ENCODE measurements at regions not wholly inside any gene's neighbourhood (a gene's known extent, or its start where the extent isn't known, plus 50 kb on each side); places are given as distances from the start of the nearest gene placed in this dataset.

DNA sequence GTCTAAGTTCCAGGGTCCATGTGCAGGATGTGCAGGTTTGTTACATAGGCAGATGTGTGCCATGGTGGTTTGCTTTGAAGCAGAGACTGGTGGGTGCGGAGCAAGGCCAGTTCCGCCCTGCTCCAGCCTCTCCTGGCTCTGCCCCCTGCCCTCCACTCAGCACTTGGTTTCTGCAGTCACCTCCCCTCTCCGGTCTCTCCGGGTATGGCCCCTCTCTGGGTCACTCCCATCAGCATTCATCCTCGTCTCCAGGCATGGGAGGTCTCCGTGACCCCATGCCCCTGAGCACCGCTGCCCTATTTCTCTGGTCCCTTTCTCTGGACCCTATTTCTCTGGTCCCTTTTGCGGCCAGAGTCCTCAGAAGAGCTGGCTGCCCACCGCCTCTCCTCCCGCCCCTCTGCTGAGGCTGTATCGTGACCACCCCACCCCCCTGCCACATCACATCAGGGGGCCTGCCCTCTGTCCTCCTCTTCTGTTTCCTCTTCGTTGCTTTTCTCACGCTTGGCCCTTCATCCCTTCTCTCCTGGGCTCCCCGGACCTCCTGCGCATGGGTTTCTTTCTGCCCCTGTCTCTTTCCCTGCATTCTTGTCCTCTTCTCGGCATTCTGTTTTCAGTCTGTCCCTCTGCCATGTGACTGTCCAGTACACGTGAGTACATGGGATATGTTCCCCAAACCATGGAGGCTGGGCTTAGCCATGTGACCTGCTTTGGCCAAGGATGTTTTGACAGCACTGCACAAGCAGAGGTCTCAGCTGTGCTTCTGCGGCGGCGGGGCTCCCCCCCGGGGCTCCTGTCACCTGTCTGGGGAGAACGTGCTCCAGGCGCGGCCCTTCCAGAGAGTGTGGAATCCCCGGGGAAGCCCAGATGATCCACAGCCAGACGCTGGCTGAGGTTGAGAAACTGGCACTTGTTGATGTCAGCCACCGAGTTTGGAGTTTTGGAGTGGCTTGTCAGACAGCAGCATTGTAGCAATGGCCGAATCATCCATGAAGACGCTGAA, 54.4 kb upstream of the C1orf174 start:
- no peak for DNase-seq (ENCODE audit: low read depth)

DNA sequence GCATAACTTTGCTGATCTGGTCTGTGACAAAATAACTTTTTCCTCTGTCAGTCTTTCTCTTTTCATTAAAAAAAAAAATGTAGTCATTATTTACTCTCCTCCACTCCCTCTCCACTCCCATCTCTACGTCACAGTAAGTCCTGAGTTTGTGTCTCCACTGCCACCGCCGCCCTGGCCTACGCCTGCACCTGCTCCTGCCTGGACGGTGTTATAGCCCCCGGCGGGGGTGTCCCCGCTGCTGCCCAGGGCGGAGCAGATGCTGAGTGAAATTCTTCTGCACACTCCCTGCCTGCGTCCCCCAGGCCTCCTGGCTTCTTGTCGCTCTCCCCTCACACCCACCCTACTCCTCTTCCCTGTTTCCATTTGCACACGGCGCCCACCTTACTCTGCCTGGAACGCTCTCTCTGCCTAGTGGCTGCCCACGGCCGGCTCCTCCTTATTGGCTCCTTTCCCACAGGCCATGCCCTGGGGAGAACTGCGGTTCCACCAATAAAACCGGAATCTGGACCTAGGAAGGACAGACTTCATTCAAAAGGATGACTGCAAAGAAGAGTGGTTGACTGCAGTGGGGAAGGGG, 55.2 kb upstream of the C1orf174 start:
- DNase-seq (ENCODE audit: low read depth), result no peak

DNA sequence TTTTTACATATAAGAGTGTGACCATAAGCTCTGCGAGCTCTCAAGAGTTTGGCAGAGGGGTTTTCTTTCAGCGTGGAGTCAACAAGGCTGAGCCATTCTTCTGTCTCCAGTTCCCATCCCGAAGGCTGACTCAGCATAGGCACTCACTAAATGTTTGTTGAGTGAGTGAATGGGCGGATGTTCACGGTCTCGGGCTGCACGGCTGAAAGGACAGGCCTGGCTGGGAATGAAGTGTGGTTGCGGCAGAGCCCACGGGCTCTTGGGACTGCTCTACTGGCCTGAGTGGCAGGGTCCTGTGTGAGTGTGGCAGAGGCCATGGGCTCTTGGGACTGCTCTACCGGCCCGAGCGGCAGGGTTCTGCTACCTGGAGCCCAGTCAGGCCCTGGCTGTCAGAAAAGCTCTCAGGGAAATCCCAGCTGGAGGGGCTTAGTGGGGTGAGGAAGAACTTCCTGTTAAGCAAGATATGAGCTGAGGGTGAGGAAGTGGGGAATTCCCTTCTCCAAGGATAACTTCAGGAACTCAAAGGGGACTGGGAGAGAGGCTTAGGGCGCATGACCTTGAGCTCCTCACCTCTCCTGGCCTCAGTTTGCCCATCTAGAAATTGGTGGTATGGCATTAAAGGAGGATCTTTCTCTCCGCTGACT, 56.6 kb upstream of the C1orf174 start:
- no peak for DNase-seq (ENCODE audit: low read depth)

DNA sequence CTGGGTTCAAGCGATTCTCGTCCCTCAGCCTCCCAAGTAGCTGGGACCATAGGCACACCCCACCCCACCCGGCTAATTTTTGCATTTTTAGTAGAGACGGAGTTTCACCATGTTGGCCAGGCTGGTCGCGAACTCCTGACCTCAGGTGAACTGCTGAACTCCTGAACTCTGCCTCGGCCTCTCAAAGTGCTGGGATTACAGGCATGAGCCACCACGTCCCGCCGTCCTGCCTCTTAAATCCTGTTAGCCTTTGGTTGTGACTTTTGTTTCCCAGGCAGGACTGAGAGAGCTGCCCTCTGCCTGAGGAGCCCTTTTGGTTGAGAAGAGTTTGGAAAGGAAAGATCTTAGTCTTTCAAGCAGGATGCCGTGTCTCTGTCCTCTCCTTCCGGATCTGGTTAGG, 59.3 kb upstream of the C1orf174 start:
- DNase-seq (ENCODE audit: low read depth), result no peak

DNA sequence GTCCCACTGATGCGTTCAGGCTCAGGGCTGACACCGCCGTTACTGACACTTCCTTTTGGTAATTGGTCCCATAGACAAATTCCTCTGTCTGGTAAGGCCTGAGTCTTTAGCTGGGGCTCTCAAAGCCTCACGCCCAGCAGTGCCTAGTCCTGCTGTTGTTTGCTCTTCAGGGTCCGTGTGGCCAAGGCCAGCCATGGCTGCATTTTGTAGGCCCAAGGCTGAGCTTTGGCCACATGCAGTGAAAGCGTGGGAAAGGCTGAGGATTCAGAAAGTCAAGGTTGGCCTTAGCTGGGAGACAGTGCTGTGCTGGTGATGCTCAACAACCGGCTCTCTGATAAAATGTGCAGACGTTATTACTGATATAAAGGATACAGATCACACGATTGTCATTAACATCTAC, 63.5 kb upstream of the C1orf174 start:
- no peak for DNase-seq (ENCODE audit: low read depth)

DNA sequence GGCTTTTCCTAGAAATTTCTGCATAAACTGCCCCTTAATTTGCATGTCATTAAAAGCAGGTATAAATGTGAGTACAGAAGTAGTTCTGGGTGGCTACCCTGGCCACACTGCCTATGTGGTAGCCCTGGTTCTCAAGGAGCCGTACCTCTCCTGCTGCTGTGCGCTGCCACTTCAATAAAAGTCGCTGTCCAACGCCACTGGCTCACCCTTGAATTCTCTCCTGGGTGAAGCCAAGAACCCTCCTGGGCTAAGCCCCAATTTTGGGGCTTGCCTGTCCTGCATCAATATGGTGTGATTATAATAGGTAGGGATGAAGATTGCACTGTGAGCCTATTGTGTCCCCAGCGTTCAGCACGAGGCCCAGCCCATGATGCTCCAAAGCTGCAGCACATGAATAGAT, 65.6 kb upstream of the C1orf174 start:
- DNase-seq (ENCODE audit: low read depth), result no peak

DNA sequence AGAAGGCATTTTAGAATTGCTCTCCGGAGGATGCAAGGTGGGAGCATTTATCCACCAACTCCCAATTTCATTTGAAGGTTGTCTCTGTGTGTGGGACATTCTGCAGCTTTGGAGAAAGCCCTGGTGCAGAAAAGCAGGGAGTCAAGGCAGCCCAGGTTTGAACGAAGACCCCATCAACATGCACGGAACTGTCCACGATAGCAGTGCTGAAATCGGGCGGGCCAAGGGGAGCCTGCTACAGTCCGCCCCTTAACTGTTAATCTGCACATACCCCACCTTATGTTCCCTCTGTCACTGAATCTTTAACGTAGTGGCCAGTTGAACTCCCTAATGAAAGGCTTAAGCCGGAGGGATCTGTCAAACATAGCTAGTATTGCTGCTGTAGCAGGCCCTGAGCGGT, 68.8 kb upstream of the C1orf174 start:
- DNase-seq (ENCODE audit: low read depth), result no peak

DNA sequence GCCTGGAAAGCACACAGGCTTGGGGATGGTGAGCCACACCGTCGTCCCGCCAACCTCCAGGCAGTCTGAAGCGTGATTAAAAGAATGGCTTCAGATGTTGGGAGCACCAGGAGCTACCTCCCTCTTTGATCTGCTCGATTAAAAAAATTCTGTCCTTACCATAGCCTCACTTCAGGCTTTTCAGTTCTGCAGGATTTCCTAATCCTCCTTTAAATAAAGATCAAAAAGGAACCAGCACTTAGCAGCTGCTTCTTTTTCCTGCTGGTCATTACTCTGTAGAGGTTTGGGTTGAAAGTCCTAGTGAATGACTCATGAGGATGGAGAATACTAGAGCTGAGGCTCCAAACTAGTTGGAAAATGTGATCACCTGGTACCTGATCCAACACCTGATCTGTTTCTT, 71.9 kb upstream of the C1orf174 start:
- DNase-seq (ENCODE audit: low read depth), result no peak

DNA sequence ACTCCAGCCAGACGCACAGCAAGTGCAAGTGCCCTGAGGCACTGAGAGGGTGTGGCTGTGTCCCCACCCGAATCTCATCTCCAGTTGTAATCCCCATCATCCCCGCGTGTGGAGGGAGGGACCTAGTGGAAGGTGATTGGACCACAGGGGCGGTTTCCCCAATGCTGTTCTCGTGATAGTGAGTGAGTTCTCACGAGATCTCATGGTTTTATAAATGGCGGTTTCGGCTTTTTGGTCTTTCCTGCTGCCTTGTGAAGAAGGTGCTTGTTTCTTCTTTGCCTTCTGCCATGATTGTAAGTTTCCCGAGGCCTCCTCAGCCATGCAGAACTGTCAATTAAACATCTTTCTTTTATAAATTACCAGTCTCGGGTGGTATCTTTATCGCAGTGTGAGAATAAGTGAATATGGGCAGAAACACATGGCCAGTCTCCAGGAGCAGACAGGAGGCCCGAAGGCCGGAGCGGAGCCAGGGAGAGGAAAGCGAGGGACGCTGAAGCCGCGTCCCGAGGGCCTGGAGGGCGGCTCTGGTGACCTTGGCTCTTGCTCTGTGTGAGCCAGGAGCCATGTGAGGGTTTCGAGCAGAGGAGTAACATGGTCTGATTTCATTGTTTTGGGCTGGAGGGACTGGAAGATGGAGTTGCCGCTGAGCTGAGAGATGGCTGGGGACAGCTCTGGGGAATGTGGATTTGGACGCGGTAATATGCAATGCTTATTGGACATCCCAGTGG, 76.0 kb upstream of the C1orf174 start:
- DNase-seq (ENCODE audit: low read depth), result no peak

GRCh38 chr1:3976821-3977220, 76.7 kb upstream of the C1orf174 start:
- DNase-seq (ENCODE audit: low read depth), result no peak

- no peak for DNase-seq (ENCODE audit: low read depth)
These were observed 78.3 kb upstream of the C1orf174 start for GRCh38 chr1:3978196-3978989.

- DNase-seq (ENCODE audit: low read depth), result no peak
These were observed 78.9 kb upstream of the C1orf174 start for GRCh38 chr1:3978990-3979325.

GRCh38 chr1:3981261-3981660, 81.2 kb upstream of the C1orf174 start:
- DNase-seq (ENCODE audit: low read depth), result no peak

- no peak for DNase-seq (ENCODE audit: low read depth)
These were observed 81.9 kb upstream of the C1orf174 start for GRCh38 chr1:3981746-3982505.

- DNase-seq (ENCODE audit: low read depth), result no peak
These were observed 83.1 kb upstream of the C1orf174 start for GRCh38 chr1:3983181-3983580.

DNA sequence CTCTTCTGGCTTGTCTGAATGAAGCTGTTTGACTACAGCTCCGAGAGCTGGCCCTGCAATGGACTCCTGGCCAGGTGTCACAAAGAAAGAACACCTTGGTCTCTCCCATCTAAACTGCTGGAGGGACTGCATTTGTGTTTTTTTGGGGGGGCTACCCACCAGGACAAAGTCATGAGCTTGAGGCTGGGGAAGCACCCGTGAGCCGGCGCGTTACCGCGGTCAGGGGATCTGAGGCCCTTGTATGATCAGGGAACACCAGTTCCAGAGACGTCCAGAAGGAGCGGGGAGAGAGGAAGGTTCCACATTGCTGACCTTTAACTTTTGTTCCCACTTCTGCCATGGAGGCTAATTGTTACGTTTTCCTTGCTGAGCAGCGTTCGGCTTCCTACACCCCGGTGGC, 84.5 kb upstream of the C1orf174 start:
- DNase-seq (ENCODE audit: low read depth), result no peak

DNA sequence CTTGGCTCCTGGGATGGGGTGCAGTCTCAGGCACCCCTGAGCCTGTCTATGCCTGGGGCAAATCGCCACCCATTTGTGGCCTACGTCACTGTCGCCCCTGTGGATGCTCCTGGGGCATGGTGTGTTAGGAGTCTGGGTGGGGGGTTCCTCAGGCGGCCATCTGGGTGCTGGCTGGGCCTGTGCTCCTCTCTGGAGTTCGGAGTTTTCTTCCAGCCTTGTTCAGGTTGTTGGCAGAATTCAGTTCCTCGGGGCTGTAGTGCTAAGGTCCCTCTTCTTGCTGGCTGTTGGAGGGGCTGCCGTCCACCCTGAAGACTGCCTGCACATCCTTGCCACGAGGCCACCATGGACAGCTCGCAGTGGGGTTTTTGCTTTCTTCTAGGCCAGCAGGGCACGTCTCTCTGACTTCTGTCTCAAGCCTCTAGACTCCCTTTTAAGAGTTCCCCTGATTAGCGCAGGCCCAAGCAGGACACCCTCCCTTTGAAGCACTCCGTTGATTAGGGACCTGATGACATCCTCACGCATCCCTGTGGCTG, 86.7 kb upstream of the C1orf174 start:
- DNase-seq (ENCODE audit: low read depth), result no peak

DNA sequence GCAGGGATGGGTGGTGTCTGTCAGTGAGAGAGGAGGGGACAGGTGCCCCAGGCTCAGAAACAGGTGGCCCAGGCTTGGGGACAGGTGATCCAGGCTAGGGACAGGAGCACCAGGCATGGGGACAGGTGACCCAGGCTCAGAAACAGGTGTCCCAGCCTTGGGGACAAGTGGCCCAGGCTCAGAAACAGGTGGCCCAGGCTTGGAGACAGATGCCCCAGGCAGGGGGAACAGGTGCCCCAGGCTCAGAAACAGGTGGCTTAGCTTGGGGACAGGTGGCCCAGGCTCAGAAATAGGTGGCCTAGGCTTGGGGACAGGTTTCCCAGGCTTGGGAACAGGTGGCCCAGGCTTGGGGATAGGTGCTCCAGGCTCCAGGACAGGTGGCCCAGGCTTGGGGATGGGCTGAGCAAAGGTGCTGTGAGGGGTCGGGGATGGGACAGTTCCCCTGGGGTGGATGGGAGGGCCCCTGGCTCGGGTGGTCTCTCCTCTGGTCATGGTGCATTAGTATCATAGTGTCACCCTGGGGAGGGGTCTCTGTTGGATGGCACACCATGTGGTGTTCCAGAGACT, 87.7 kb upstream of the C1orf174 start:
- no peak for DNase-seq (ENCODE audit: low read depth)

- DNase-seq (ENCODE audit: low read depth), result no peak
These were observed 88.4 kb upstream of the C1orf174 start for GRCh38 chr1:3988431-3988830.

DNA sequence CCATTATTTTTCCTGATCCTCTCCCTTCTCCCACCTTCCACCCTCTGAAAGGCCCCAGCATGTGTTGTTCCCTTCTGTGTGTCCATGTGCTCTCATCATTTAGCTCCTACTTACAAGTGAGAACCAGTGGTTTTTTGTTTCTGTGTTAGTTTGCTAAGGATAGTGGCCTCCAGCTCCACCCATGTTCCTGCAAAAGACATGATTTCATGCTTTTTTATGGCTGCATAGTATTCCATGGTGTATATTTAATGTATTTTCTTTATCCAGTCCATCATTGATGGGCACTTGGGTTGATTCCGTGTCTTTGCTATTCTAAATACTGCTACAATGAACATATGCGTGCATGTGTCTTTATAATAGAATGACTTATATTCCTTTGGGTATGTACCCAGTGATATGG, 89.4 kb upstream of the C1orf174 start:
- no peak for DNase-seq (ENCODE audit: low read depth)
